Endothelial cell of umbilical vein (primary cell): ENCODE measurements at regions not wholly inside any gene's neighbourhood (a gene's known extent, or its start where the extent isn't known, plus 50 kb on each side); places are given as distances from the start of the nearest gene placed in this dataset.

Experiments
- BruUV-seq: library from RNA; stranded (reverse); fragments of 400-500 nt; replicated peaks from 2 replicates; lab custom pipeline; 2021; lab: Mats Ljungman, UMichigan
- CTCF ChIA-PET: fragments of 300-600, 350-600 bp; sonication (Branson Sonifier 250); formaldehyde crosslinking; loops from one replicate; lab custom pipeline; 2021; ENCODE audit warnings: antibody characterized with exemption, inconsistent platforms; lab: Charles Lee
- POLR2A ChIA-PET: fragments of 300-600, 350-600 bp; sonication (Branson Sonifier 250); formaldehyde crosslinking; loops from one replicate; lab custom pipeline; 2021; ENCODE audit warnings: antibody characterized with exemption, inconsistent platforms; lab: Charles Lee
- DNase-seq: peaks from one replicate; pipeline ENCODE4 v3.0.0-alpha.2; 2011; ENCODE audit warnings: low read depth, low spot score
- FAIRE-seq: peaks from 2 replicates; lab custom pipeline; 2011; peaks lifted over from hg19 to GRCh38; lab: Jason Lieb, UNC
- H2AFZ ChIP-seq: 2 replicates; pipeline ENCODE4 v1.6.0; 2012; ENCODE audit warnings: low read depth, low read length, control low read depth, inconsistent platforms
- H3K27ac ChIP-seq: 2 replicates; pipeline ENCODE4 v1.5.1; 2011; ENCODE audit warnings: low read depth, mild to moderate bottlenecking, control low read depth, low read length, moderate library complexity; ENCODE audit not compliant: insufficient read depth
- H3K27me3 ChIP-seq, 2 experiments: 2 replicates each; pipeline versions ENCODE4 v1.6.0 to v1.6.1; 2011; ENCODE audit warnings: low read length in 2 of 2, mixed read lengths in 1 of 2; ENCODE audit not compliant: control insufficient read depth in 2 of 2, insufficient read depth in 2 of 2
- H3K36me3 ChIP-seq, 2 experiments: 2 replicates in 1 of 2; 3 replicates in 1 of 2; pipeline ENCODE4 v1.5.1; 2011; ENCODE audit warnings: low read length in 2 of 2, mild to moderate bottlenecking in 1 of 2, moderate library complexity in 1 of 2; ENCODE audit not compliant: control insufficient read depth in 2 of 2, insufficient read depth in 2 of 2; ENCODE audit errors: extremely low read depth in 1 of 2
- H3K4me1 ChIP-seq: 3 replicates; pipeline ENCODE4 v1.5.1; 2011; ENCODE audit warnings: mild to moderate bottlenecking, low read length; ENCODE audit not compliant: control insufficient read depth, insufficient read depth; ENCODE audit errors: extremely low read depth
- H3K4me2 ChIP-seq: 2 replicates; pipeline ENCODE4 v1.6.1; 2011; ENCODE audit warnings: low read length, control low read depth, mixed read lengths; ENCODE audit not compliant: insufficient read depth
- H3K4me3 ChIP-seq, 3 experiments: fragments of 200-600 bp in 1 of 3; sonication (generic), shearing (Covaris generic) in 1 of 3; replicated peaks in 1 of 3; 2 replicates each; pipeline ENCODE4 v1.5.1; 2011 to 2016; ENCODE audit warnings: control low read depth in 3 of 3, low read length in 3 of 3, mild to moderate bottlenecking in 2 of 3, inconsistent platforms in 1 of 3, low read depth in 1 of 3, moderate library complexity in 1 of 3; ENCODE audit not compliant: insufficient read depth in 1 of 3
- H3K79me2 ChIP-seq: 2 replicates; pipeline ENCODE4 v1.6.0; 2012; ENCODE audit warnings: low read length, inconsistent platforms; ENCODE audit not compliant: control insufficient read depth, insufficient read depth
- H3K9ac ChIP-seq: replicated peaks from 2 replicates; pipeline ENCODE3; 2011; ENCODE audit warnings: low read length, control low read depth; ENCODE audit not compliant: insufficient read depth; ENCODE audit errors: extremely low read depth
- H3K9me1 ChIP-seq: replicated peaks from 3 replicates; pipeline ENCODE4 v1.6.0; 2011; ENCODE audit warnings: mild to moderate bottlenecking, low read length; ENCODE audit not compliant: control insufficient read depth, insufficient read depth; ENCODE audit errors: extremely low read depth
- H3K9me3 ChIP-seq: replicated peaks from 2 replicates; pipeline ENCODE4 v1.5.1; 2012; ENCODE audit warnings: low read length, inconsistent platforms; ENCODE audit not compliant: control insufficient read depth, insufficient read depth
- H4K20me1 ChIP-seq: replicated peaks from 2 replicates; pipeline ENCODE3; 2011; ENCODE audit warnings: mild to moderate bottlenecking, low read length; ENCODE audit not compliant: control insufficient read depth, insufficient read depth; ENCODE audit errors: extremely low read depth
- CTCF ChIP-seq, 2 donors: IDR thresholded peaks; 1 replicate in 1 of 2; 2 replicates in 1 of 2; pipeline ENCODE4 v1.5.1; 2011; ENCODE audit warnings: low read length in 2 of 2, mild to moderate bottlenecking in 2 of 2, moderate library complexity in 2 of 2, control low read depth in 1 of 2, inconsistent platforms in 1 of 2, low read depth in 1 of 2; ENCODE audit not compliant: insufficient read depth in 1 of 2; ENCODE audit errors: extremely low read depth in 1 of 2
- EZH2 ChIP-seq: IDR thresholded peaks from 2 replicates; pipeline ENCODE4 v1.6.1; 2012; ENCODE audit warnings: borderline replicate concordance, low read depth, mild to moderate bottlenecking, moderate library complexity, low read length, inconsistent platforms; ENCODE audit not compliant: severe bottlenecking
- FOS ChIP-seq: IDR thresholded peaks from 2 replicates; pipeline ENCODE4 v1.6.1; 2011; ENCODE audit warnings: mild to moderate bottlenecking, low read length, moderate library complexity, borderline replicate concordance; ENCODE audit not compliant: insufficient read depth
- GATA2 ChIP-seq: IDR thresholded peaks from 2 replicates; pipeline ENCODE4 v1.7.0; 2011; ENCODE audit warnings: low read depth, mild to moderate bottlenecking, moderate library complexity, mixed read lengths, low read length; ENCODE audit not compliant: insufficient read length, insufficient read depth
- JUN ChIP-seq: IDR thresholded peaks from 2 replicates; pipeline ENCODE4 v1.6.1; 2011; ENCODE audit warnings: borderline replicate concordance, low read depth; ENCODE audit not compliant: insufficient read length, insufficient read depth
- MAX ChIP-seq: IDR thresholded peaks from 2 replicates; pipeline ENCODE4 v1.6.1; 2011; ENCODE audit not compliant: insufficient read depth, insufficient read length
- MYC ChIP-seq: IDR thresholded peaks from one replicate; pipeline ENCODE4 v1.6.1; 2011; ENCODE audit warnings: mild to moderate bottlenecking, low read depth, low read length
- POLR2A ChIP-seq: IDR thresholded peaks from 2 replicates; pipeline ENCODE4 v1.6.1; 2012; ENCODE audit warnings: low read depth, mild to moderate bottlenecking, control low read depth, low read length
- POLR2AphosphoS5 ChIP-seq: IDR thresholded peaks from 2 replicates; pipeline ENCODE4 v1.6.1; 2012; ENCODE audit warnings: low read depth, mild to moderate bottlenecking, control low read depth, low read length, moderate library complexity; ENCODE audit not compliant: insufficient read depth
- dilution Hi-C: fragments of 300-500 bp; cut with MboI; formaldehyde crosslinking; loops from one replicate; pipeline ENCODE4 v1.15.0; 2019; ENCODE audit warnings: low sequenced_read_pairs; ENCODE audit not compliant: extremely low pct_ligation_motif_present
- intact Hi-C: fragments of 100-400 bp; cut with micrococcal nuclease; formaldehyde crosslinking; loops from one replicate; pipeline ENCODE4 v1.10.0; 2022

- TF ChIP-seq POLR2A (no peak), JUN (no peak), FOS (no peak), EZH2 (no peak), CTCF (IDR thresholded peaks at IDR 0.05; ENCODE audit: extremely low read depth in 1 of 2, insufficient read depth in 1 of 2, low read depth in 1 of 2, low read length in 2 of 2) (no peak), MYC (no peak), POLR2AphosphoS5 (no peak), GATA2 (no peak), MAX (no peak)
- Histone ChIP-seq H2AFZ (no peak overlapping the region), H3K79me2 (no peaks in the 10 kb centered on the region), H3K27me3 (no peaks in the 10 kb centered on the region), H3K4me1 (no peaks in the 10 kb centered on the region), H4K20me1 (no peaks in the 10 kb centered on the region), H3K4me3 (no peak overlapping the region), H3K36me3 (no peaks in the 10 kb centered on the region), H3K4me2 (no peak overlapping the region), H3K9me3 (no peaks in the 10 kb centered on the region), H3K27ac (no peak overlapping the region), H3K9me1 (no peaks in the 10 kb centered on the region), H3K9ac (no peak overlapping the region)
- FAIRE-seq (no peak), DNase-seq (no peak)
- CTCF ChIA-PET, result no interaction called here
- dilution Hi-C loops, result no loop called here
- POLR2A ChIA-PET, result no interaction called here
- no TSS peak for BruUV-seq
- intact Hi-C loops, result no loop called here
These were observed 53.1 kb upstream of the MEX3C start for GRCh38 chr18:51250458-51251024.
